ENCODE measurements at regions not wholly inside any gene's neighbourhood (a gene's known extent, or its start where the extent isn't known, plus 50 kb on each side); places are given as distances from the start of the nearest gene placed in this dataset.

GRCh38 chr20:50401587-50402418, 108.4 kb upstream of the PTPN1 start:
- Histone ChIP-seq H3K9me2 (replicated peaks; ENCODE audit: insufficient read depth, low read length) (no peaks in the 10 kb centered on the region), H3K4me3 (ENCODE audit: low read length) (no peak overlapping the region), H3K4me2 (ENCODE audit: low read depth, low read length) (no peak overlapping the region), H3K9me3 (replicated peaks; ENCODE audit: insufficient read depth, low read length) (no peaks in the 10 kb centered on the region), H3F3A (ENCODE audit: insufficient read depth, low read length) (no peaks in the 10 kb centered on the region), H3K79me2 (ENCODE audit: low read length) (no peaks in the 10 kb centered on the region), H3K27ac (ENCODE audit: low read length) (no peak overlapping the region), H3K36me3 (replicated peaks; ENCODE audit: insufficient read depth, low read length) (no peaks in the 10 kb centered on the region), H3K27me3 (replicated peaks; ENCODE audit: insufficient read depth, low read length) (peaks cover 49% of the 10 kb centered on the region), H3K4me1 (ENCODE audit: low read length) (no peaks in the 10 kb centered on the region), H3K9ac (ENCODE audit: low read length) (no peak overlapping the region), H2AFZ (ENCODE audit: low read length) (no peak overlapping the region), H4K20me1 (ENCODE audit: insufficient read depth, low read length) (no peaks in the 10 kb centered on the region)
- DNase-seq, result no peak
- TF ChIP-seq EZH2phosphoT487 (IDR thresholded peaks at IDR 0.05; ENCODE audit: low read length) (no peak), EZH2 (optimal IDR thresholded peaks at IDR 0.05; ENCODE audit: low read depth, low read length) (no peak), CTCF (IDR thresholded peaks at IDR 0.05; ENCODE audit: low read length) (no peak)

- H4K20me1 ChIP-seq (ENCODE audit: insufficient read depth, low read length), result no peaks in the 10 kb centered on the region
- no peak overlapping the region for H3K27ac ChIP-seq (ENCODE audit: low read length)
- no peak overlapping the region for H3K4me3 ChIP-seq (ENCODE audit: low read length)
- H3K9me3 ChIP-seq (replicated peaks; ENCODE audit: insufficient read depth, low read length), result no peaks in the 10 kb centered on the region
- no peaks in the 10 kb centered on the region for H3K9me2 ChIP-seq (replicated peaks; ENCODE audit: insufficient read depth, low read length)
- no peak overlapping the region for H2AFZ ChIP-seq (ENCODE audit: low read length)
- H3F3A ChIP-seq (ENCODE audit: insufficient read depth, low read length), result no peaks in the 10 kb centered on the region
- DNase-seq, result no peak
- no peak for TF ChIP-seq EZH2 (optimal IDR thresholded peaks at IDR 0.05; ENCODE audit: low read depth, low read length)
- no peak for TF ChIP-seq CTCF (IDR thresholded peaks at IDR 0.05; ENCODE audit: low read length)
- TF ChIP-seq EZH2phosphoT487 (IDR thresholded peaks at IDR 0.05; ENCODE audit: low read length), result no peak
- no peak overlapping the region for H3K4me2 ChIP-seq (ENCODE audit: low read depth, low read length)
- H3K4me1 ChIP-seq (ENCODE audit: low read length), result no peaks in the 10 kb centered on the region
- H3K9ac ChIP-seq (ENCODE audit: low read length), result no peak overlapping the region
- peaks cover 59% of the 10 kb centered on the region for H3K27me3 ChIP-seq (replicated peaks; ENCODE audit: insufficient read depth, low read length)
- H3K36me3 ChIP-seq (replicated peaks; ENCODE audit: insufficient read depth, low read length), result no peaks in the 10 kb centered on the region
- H3K79me2 ChIP-seq (ENCODE audit: low read length), result no peaks in the 10 kb centered on the region
Measured at GRCh38 chr20:50403565-50404418, 106.4 kb upstream of the PTPN1 start.

- DNase-seq, result no peak
- H3K4me1 ChIP-seq (ENCODE audit: low read length), result no peaks in the 10 kb centered on the region
Measured at GRCh38 chr20:50404419-50405234, 105.6 kb upstream of the PTPN1 start.

More at GRCh38 chr20:50404419-50405234, 105.6 kb upstream of the PTPN1 start:
- no peaks in the 10 kb centered on the region for H3K79me2 ChIP-seq (ENCODE audit: low read length)
- H3K27me3 ChIP-seq (replicated peaks; ENCODE audit: insufficient read depth, low read length), result peaks cover 67% of the 10 kb centered on the region
- TF ChIP-seq EZH2 (optimal IDR thresholded peaks at IDR 0.05; ENCODE audit: low read depth, low read length) (no peak), CTCF (IDR thresholded peaks at IDR 0.05; ENCODE audit: low read length) (no peak), EZH2phosphoT487 (IDR thresholded peaks at IDR 0.05; ENCODE audit: low read length) (no peak)
- H3F3A ChIP-seq (ENCODE audit: insufficient read depth, low read length), result no peaks in the 10 kb centered on the region
- H3K9me2 ChIP-seq (replicated peaks; ENCODE audit: insufficient read depth, low read length), result no peaks in the 10 kb centered on the region
- H3K4me2 ChIP-seq (ENCODE audit: low read depth, low read length), result no peak overlapping the region
- H2AFZ ChIP-seq (ENCODE audit: low read length), result no peak overlapping the region
- no peaks in the 10 kb centered on the region for H4K20me1 ChIP-seq (ENCODE audit: insufficient read depth, low read length)
- H3K4me3 ChIP-seq (ENCODE audit: low read length), result no peak overlapping the region
- H3K36me3 ChIP-seq (replicated peaks; ENCODE audit: insufficient read depth, low read length), result no peaks in the 10 kb centered on the region
- no peak overlapping the region for H3K9ac ChIP-seq (ENCODE audit: low read length)
- no peaks in the 10 kb centered on the region for H3K9me3 ChIP-seq (replicated peaks; ENCODE audit: insufficient read depth, low read length)
- no peak overlapping the region for H3K27ac ChIP-seq (ENCODE audit: low read length)
